Activated CD4-positive, alpha-beta T cell treated with anti-CD3 and anti-CD28 coated beads, Interleukin-10, Interleukin-2, amounts not matched to agents 100 ng/mL and 50 ng/mL, durations not matched to agents 16 hours and 8 hours (primary cell): ENCODE measurements at regions not wholly inside any gene's neighbourhood (a gene's known extent, or its start where the extent isn't known, plus 50 kb on each side); places are given as distances from the start of the nearest gene placed in this dataset.
"Not testable (repeated sequence)": the region's sequence is repeated elsewhere in the genome, so short reads cannot be mapped to it uniquely, and the experiment has no call there.

Experiments used
- DNase-seq: peaks from one replicate; pipeline ENCODE4 v3.0.0-alpha.2; 2020

- no peak for DNase-seq
Observed at GRCh38 chr3:20904671-20905070, 718.7 kb upstream of the SGO1 start.

DNA sequence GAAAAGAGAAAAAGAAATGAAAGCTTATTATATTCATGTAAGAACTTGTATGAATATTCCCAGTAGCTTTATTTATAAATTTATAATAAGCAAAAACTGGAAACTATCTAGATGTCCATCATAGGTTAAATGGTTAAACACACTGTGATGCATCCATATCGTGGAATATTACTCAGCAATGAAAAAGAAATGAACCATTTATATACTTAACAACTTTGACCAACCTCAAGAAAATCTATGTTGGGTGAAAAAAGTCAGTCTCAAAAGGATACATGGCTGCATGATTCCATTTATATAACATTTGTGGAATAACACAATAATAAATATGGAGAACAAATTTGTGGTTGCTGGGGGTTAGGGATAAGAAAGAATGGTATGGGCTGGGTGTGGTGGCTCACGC is 713.0 kb upstream of the SGO1 start:
- DNase-seq, result no peak

GRCh38 chr3:20890111-20890519 is 704.1 kb upstream of the SGO1 start:
- no peak for DNase-seq

DNA sequence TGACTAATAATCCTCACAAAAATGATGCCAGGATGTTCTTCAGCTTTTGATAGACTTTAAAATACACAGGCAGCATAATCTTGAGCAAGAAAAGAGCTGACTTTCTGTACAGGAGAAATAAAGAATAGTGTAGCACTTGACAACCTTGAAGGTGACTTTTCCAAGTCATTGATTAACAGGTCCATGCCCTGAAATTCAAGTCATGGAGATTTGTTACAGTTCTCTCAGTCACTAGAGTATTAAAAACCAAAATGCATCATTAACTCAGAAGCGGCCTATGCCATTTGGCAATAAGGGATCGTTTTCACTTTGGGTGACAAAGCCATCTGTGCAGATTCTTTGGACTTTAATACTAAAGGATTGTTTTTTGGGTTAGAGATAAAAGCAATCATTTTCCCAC is 692.7 kb upstream of the SGO1 start:
- no peak for DNase-seq

DNA sequence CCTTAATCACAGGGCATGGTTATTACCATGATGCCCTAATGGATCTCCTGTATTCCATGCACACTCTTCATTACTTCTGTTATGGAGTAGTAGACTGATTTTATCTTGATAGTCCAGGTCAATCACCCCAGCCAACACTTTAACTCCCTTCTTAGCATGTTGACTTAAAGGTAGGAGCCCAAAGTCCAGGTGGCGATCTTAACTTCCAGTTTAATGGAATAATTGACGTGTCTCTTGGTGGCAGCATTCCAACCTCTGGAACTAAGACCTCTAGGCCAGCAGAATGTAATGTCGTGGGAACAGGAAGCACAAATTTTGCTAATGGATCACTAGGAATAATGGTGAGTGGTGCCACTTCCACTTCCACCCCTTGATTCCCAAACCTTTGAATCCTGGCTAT is 687.2 kb upstream of the SGO1 start:
- DNase-seq, result no peak

DNA sequence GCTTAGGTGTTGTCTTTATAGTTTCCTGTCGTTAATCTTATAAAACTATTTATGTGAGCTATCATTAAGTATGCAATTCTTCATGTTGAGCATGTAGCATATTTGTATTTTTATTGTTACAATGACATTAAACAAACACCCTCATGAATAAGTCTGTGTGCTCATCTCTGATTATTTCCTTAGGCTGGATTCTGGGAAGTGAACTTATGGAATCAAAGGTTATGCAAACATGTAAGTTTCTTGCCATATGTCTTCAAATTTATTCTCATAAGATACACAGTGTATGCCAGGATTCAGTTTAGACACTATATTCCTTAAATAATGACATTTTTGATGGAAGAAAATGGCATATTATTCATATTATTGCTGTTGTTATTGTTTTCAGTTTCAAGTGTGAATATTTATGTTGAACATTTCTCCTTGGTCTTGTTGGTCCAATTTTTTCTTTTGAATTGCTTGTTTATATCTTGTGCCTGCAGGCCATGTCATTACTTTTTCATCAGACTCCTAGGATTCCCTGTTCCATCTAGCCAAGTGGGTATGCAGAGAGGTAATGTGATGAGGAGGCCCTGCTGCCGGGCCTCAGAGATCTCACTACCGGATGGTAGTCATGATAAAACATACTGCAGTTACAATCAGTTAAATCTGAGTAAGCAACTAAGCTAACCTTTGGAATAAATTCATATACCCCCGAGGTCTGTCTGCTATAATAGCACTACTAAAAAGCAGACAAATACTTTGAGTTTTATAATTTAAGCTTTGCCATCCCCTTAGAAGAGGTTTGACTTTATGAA is 684.3 kb upstream of the SGO1 start:
- no peak for DNase-seq

- no peak for DNase-seq
Observed at GRCh38 chr3:20865803-20866202, 679.8 kb upstream of the SGO1 start.

- DNase-seq, result no peak
Observed at GRCh38 chr3:20861454-20861853, 675.4 kb upstream of the SGO1 start.

DNA sequence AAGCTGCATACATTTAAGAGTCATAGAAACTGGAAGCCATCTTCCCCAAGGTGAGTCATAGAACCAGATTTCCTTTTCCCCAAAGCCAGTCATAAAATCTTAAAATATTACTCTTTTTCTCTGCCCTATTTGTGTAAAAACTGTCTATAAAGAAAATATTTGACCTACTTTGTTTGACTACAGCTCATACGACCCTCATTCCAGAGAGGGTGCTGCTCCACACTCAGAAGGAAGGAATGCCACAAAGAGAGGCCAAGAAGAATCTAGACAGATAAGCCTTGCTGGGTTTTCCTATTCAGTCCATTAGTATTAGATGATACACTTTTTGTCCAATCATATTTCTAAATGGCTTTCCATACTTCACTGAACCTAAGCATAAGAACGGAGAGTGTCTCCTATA is 671.6 kb upstream of the SGO1 start:
- DNase-seq, result no peak

GRCh38 chr3:20853890-20854289 is 667.9 kb upstream of the SGO1 start:
- no peak for DNase-seq

DNA sequence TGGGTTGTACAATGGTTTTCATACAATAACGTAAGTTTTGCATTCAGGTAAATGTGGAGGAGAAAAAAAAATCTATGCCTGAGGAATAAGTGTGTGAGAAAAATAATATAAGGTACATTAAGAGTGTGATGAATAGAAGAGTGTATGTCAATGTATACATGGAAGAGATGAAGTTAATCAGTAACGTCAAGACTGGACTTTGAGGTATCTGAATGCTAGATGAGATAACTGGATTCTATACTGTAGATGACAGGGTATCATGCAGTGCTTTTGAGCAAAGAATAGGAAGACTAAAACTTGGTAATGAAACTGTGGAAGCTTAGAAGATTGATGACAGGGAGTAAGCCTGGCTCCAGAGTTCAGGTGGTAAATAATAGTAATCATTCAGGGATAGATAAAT is 666.7 kb upstream of the SGO1 start:
- DNase-seq, result no peak

DNA sequence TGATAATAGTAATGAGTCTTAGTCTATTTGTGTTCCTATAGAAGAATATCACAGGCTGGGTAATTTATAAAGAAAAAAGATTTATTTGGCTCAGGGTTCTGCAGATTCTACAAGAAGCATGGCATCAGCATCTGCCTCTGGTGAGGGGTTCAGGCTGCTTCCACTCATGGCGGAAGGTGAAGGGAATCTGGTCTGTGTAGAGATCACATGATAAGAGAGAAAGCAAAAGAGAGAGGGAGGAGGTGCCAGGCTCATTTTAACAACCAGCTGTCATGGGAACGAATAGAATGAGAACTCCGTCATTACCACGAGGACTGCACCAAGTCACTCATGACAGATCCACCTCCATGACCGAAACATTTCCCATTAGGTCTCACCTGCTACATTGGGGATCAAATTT is 664.0 kb upstream of the SGO1 start:
- no peak for DNase-seq

DNA sequence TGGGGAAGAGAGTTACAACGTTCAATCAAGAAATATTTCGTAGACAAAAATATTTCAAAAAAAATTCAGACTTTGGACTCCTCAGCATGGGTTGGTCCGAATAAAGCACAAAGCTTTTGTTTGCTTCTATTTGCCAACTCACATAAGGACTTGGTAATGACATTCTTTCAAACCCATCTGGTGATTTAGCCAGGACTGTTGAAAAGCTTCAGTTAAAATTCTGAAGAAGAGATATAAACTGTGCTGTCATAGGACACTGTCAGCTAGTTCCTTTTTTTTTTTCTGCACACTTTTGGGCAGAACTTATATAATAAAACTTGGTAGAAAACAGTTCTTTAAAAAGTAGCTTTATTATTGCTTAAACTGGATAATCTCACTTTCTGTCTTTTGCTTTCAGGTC is 660.8 kb upstream of the SGO1 start:
- no peak for DNase-seq

- DNase-seq, result no peak
Observed at GRCh38 chr3:20846066-20846465, 660.1 kb upstream of the SGO1 start.

- no peak for DNase-seq
Observed at GRCh38 chr3:20844851-20845250, 658.8 kb upstream of the SGO1 start.

GRCh38 chr3:20842594-20843436 is 656.8 kb upstream of the SGO1 start:
- DNase-seq, result no peak

GRCh38 chr3:20842002-20842401 is 656.0 kb upstream of the SGO1 start:
- DNase-seq, result no peak

DNA sequence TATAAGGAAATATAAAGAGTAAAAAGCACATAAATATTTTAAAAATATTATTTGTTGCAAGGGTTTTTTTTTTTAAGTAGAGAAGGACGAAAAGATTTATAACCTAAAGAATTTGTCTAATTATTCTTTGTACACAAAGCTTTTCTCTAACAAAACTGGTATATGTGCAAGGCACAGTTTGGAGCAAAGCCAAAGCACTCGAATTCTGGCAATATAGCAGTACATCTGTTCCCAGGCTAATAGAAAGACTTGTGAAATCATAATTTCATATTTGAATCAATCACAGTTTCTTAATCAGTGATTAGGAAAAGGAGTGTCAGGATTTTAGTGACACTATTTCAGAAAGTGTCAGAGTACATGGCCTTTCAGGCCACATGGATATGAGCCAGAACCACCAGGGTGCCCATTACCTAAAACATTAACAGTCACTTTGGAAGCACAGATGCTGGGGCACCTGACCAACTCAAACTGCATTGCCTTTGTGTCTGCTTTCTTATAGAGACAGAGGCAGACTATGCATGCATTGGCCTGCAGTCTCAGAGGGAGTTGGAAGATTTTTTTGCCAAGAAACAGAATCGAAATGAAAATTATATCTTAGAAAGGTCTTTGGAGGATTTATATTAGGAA is 651.8 kb upstream of the SGO1 start:
- DNase-seq, result no peak

GRCh38 chr3:20836801-20837200 is 650.8 kb upstream of the SGO1 start:
- no peak for DNase-seq

DNA sequence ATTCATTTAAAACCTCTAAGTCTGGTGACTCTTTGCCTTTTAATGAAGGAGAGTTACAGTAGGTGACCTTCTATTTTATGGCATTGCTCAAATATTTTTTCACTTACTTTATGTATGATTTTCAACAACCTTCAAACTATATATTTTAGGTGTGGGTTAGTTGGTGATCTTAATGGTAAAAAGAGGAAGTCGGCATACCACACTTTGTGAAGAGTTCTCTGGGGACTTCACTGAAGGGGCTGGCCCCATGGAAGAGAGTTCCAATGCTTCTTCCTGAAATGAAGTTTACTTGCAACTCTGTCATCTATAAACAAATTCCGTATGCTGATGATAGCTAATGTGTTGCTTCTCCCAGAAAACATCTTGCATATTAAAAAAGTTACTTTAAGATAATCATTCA is 647.0 kb upstream of the SGO1 start:
- DNase-seq, result no peak

DNA sequence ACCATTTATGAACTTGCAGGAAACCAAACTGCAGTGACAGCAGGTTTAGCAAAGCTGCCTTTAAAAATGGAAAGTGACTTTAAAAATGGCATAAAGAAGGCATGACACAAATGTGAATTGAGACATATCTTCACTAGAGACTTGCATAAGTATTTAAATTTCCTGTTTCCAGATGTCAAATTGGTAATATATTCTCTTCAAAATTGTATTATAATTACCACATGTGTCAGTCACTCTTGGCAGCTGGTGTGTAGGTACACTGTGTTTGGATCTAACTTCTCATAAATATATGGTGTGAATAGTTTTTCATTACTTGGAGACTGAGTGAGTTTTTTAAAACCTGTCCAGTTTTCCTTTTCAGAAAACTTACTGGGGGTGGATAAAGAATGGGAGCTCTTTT is 636.2 kb upstream of the SGO1 start:
- DNase-seq, result no peak

- DNase-seq, result not testable (repeated sequence)
Observed at GRCh38 chr3:20820872-20821271, 634.9 kb upstream of the SGO1 start.

GRCh38 chr3:20811631-20812030 is 625.6 kb upstream of the SGO1 start:
- DNase-seq, result no peak

- DNase-seq, result no peak
Observed at GRCh38 chr3:20811006-20811405, 625.0 kb upstream of the SGO1 start.
